ENCODE measurements at regions not wholly inside any gene's neighbourhood (a gene's known extent, or its start where the extent isn't known, plus 50 kb on each side); places are given as distances from the start of the nearest gene placed in this dataset.

GRCh38 chr9:80692751-80693150 lies 996.6 kb downstream of the TLE1 start:
- H3K9me3 ChIP-seq = peaks cover 0 to 7% (median 0%) of the 10 kb centered on the region in 4 donors
- H3K27me3 ChIP-seq = no peaks in the 10 kb centered on the region
- DNase-seq (no peak), ATAC-seq (ENCODE audit: low FRiP score in 2 of 2) (no peak)
- H3K4me3 ChIP-seq = no peak overlapping the region
- no peaks in the 10 kb centered on the region for H3K36me3 ChIP-seq
- TF ChIP-seq POLR2A (IDR thresholded peaks at IDR 0.05) (no peak), CTCF (IDR thresholded peaks at IDR 0.05) (no peak), EP300 (IDR thresholded peaks at IDR 0.05) (no peak), POLR2AphosphoS5 (IDR thresholded peaks at IDR 0.05) (no peak)
- no peaks in the 10 kb centered on the region for H3K4me1 ChIP-seq
- H3K27ac ChIP-seq = no peak overlapping the region

- no peaks in the 10 kb centered on the region for H3K27me3 ChIP-seq
- no peak overlapping the region for H3K27ac ChIP-seq
- no peaks in the 10 kb centered on the region for H3K4me1 ChIP-seq
- no peak for TF ChIP-seq CTCF (IDR thresholded peaks at IDR 0.05)
- TF ChIP-seq POLR2A (IDR thresholded peaks at IDR 0.05) = no peak
- no peak for TF ChIP-seq POLR2AphosphoS5 (IDR thresholded peaks at IDR 0.05)
- H3K4me3 ChIP-seq = no peak overlapping the region
- ATAC-seq (ENCODE audit: low FRiP score in 2 of 2) (no peak), DNase-seq (no peak)
- H3K9me3 ChIP-seq = peaks cover 0 to 7% (median 0%) of the 10 kb centered on the region in 4 donors
- no peaks in the 10 kb centered on the region for H3K36me3 ChIP-seq
Measured at GRCh38 chr9:80691229-80691628, 998.1 kb downstream of the TLE1 start.

- WGBS, 2 donors = 35% methylated on average over 6 of the region's 6 CpGs
- Histone ChIP-seq H3K36me3 (no peaks in the 10 kb centered on the region), H3K9me3 (peaks cover 0 to 7% (median 0%) of the 10 kb centered on the region in 4 donors), H3K27ac (no peak overlapping the region), H3K27me3 (no peaks in the 10 kb centered on the region), H3K4me3 (no peak overlapping the region), H3K4me1 (no peaks in the 10 kb centered on the region)
- ATAC-seq (ENCODE audit: low FRiP score in 2 of 2) = no peak
- TF ChIP-seq CTCF (IDR thresholded peaks at IDR 0.05) (no peak), POLR2AphosphoS5 (IDR thresholded peaks at IDR 0.05) (no peak), EP300 (IDR thresholded peaks at IDR 0.05) (no peak), POLR2A (IDR thresholded peaks at IDR 0.05) (no peak)
- DNase-seq = no peak
Measured at GRCh38 chr9:80690349-80690939, 998.9 kb downstream of the TLE1 start.

GRCh38 chr9:80679916-80680315 lies 1009.4 kb downstream of the TLE1 start:
- H3K4me1 ChIP-seq = no peaks in the 10 kb centered on the region
- no peaks in the 10 kb centered on the region for H3K27me3 ChIP-seq
- TF ChIP-seq POLR2AphosphoS5 (IDR thresholded peaks at IDR 0.05) (no peak), EP300 (IDR thresholded peaks at IDR 0.05) (no peak), CTCF (IDR thresholded peaks at IDR 0.05) (no peak), POLR2A (IDR thresholded peaks at IDR 0.05) (no peak)
- DNase-seq (no peak), ATAC-seq (ENCODE audit: low FRiP score in 2 of 2) (no peak)
- H3K9me3 ChIP-seq = no peaks in the 10 kb centered on the region
- H3K27ac ChIP-seq = no peak overlapping the region
- no peaks in the 10 kb centered on the region for H3K36me3 ChIP-seq
- H3K4me3 ChIP-seq = no peak overlapping the region

- Histone ChIP-seq H3K9me3 (no peaks in the 10 kb centered on the region), H3K4me1 (no peaks in the 10 kb centered on the region), H3K36me3 (no peaks in the 10 kb centered on the region), H3K27ac (no peak overlapping the region), H3K27me3 (no peaks in the 10 kb centered on the region), H3K4me3 (no peak overlapping the region)
- 80 to 82% methylated on average over 2 of the region's 2 CpGs for WGBS, 2 donors
- no peak for ATAC-seq (ENCODE audit: low FRiP score in 2 of 2)
- no peak for DNase-seq
- no peak for TF ChIP-seq POLR2AphosphoS5 (IDR thresholded peaks at IDR 0.05)
- TF ChIP-seq EP300 (IDR thresholded peaks at IDR 0.05) = no peak
Measured at GRCh38 chr9:80678906-80679305, 1010.4 kb downstream of the TLE1 start.

All from upper lobe of left lung (tissue), 6 donors.